HG03139 (cell line): ENCODE measurements at regions not wholly inside any gene's neighbourhood (a gene's known extent, or its start where the extent isn't known, plus 50 kb on each side); places are given as distances from the start of the nearest gene placed in this dataset.
"Not testable (repeated sequence)": the region's sequence is repeated elsewhere in the genome, so short reads cannot be mapped to it uniquely, and the experiment has no call there.

Experiments used
- ATAC-seq: cut with Tn5 transposase; IDR thresholded peaks from one replicate; pipeline ENCODE4 v1.9.1; 2021; ENCODE audit not compliant: unreplicated experiment

GRCh38 chr20:48246061-48246790, 460.9 kb upstream of the SULF2 start:
- no peak for ATAC-seq

GRCh38 chr20:48242623-48243022, 457.3 kb upstream of the SULF2 start:
- ATAC-seq, result no peak

- no peak for ATAC-seq
These were observed 456.2 kb upstream of the SULF2 start for GRCh38 chr20:48241482-48241881.

GRCh38 chr20:48238781-48239180, 453.5 kb upstream of the SULF2 start:
- no peak for ATAC-seq

GRCh38 chr20:48238326-48238725, 453.0 kb upstream of the SULF2 start:
- no peak for ATAC-seq

- ATAC-seq, result no peak
These were observed 451.0 kb upstream of the SULF2 start for GRCh38 chr20:48236000-48236970.

GRCh38 chr20:48234951-48235350, 449.7 kb upstream of the SULF2 start:
- no peak for ATAC-seq

- ATAC-seq, result no peak
These were observed 446.1 kb upstream of the SULF2 start for GRCh38 chr20:48231253-48231930.

GRCh38 chr20:48230216-48230615, 444.9 kb upstream of the SULF2 start:
- ATAC-seq, result no peak

- no peak for ATAC-seq
These were observed 442.1 kb upstream of the SULF2 start for GRCh38 chr20:48227381-48227780.

GRCh38 chr20:48226642-48227041, 441.4 kb upstream of the SULF2 start:
- no peak for ATAC-seq

GRCh38 chr20:48224533-48225050, 439.3 kb upstream of the SULF2 start:
- ATAC-seq, result no peak

- ATAC-seq, result no peak
These were observed 438.4 kb upstream of the SULF2 start for GRCh38 chr20:48223715-48224114.

- no peak for ATAC-seq
These were observed 437.4 kb upstream of the SULF2 start for GRCh38 chr20:48222595-48223180.

GRCh38 chr20:48220033-48220633, 434.9 kb upstream of the SULF2 start:
- ATAC-seq, result no peak

GRCh38 chr20:48219306-48219705, 434.0 kb upstream of the SULF2 start:
- no peak for ATAC-seq

- no peak for ATAC-seq
These were observed 431.9 kb upstream of the SULF2 start for GRCh38 chr20:48217190-48217589.

- no peak for ATAC-seq
These were observed 430.3 kb upstream of the SULF2 start for GRCh38 chr20:48215536-48215935.

GRCh38 chr20:48214601-48215000, 429.3 kb upstream of the SULF2 start:
- no peak for ATAC-seq

GRCh38 chr20:48213635-48214034, 428.4 kb upstream of the SULF2 start:
- ATAC-seq, result not testable (repeated sequence)
